H1 (cell line): ENCODE measurements at regions not wholly inside any gene's neighbourhood (a gene's known extent, or its start where the extent isn't known, plus 50 kb on each side); places are given as distances from the start of the nearest gene placed in this dataset.

Source experiments
- GTF2F1 ChIP-seq: IDR thresholded peaks from 2 replicates; pipeline ENCODE4 v1.6.1; 2012; ENCODE audit warnings: low read depth, low read length, improper control_type of control experiment, borderline replicate concordance
- POLR2A ChIP-seq, 2 experiments: IDR thresholded peaks; 1 replicate in 1 of 2; 2 replicates in 1 of 2; pipeline ENCODE4 v1.6.1; 2011; ENCODE audit warnings: low read depth in 2 of 2, low read length in 2 of 2, mild to moderate bottlenecking in 2 of 2; ENCODE audit errors: control extremely low read depth in 1 of 2
- POLR2AphosphoS5 ChIP-seq: IDR thresholded peaks from 2 replicates; pipeline ENCODE4 v1.6.1; 2011; ENCODE audit warnings: low read depth, low read length
- RAD21 ChIP-seq, 2 experiments: IDR thresholded peaks in 1 of 2; conservative IDR thresholded peaks in 1 of 2; 2 replicates each; pipeline ENCODE4 v1.6.1; 2011; ENCODE audit warnings: low read depth in 2 of 2, low read length in 2 of 2, improper control_type of control experiment in 1 of 2, inconsistent platforms in 1 of 2, mild to moderate bottlenecking in 1 of 2, moderate library complexity in 1 of 2
- TF ChIP-seq, protein P1 (sequence below), 3 experiments: IDR thresholded peaks; 1 replicate in 2 of 3; 2 replicates in 1 of 3; pipeline versions ENCODE4 v1.5.1 to v1.6.1; 2011; ENCODE audit warnings: low read length in 3 of 3, mild to moderate bottlenecking in 3 of 3, inconsistent platforms in 2 of 3, low read depth in 1 of 3, moderate library complexity in 1 of 3; ENCODE audit not compliant: insufficient read depth in 1 of 3; ENCODE audit errors: control extremely low read depth in 1 of 3

DNA sequence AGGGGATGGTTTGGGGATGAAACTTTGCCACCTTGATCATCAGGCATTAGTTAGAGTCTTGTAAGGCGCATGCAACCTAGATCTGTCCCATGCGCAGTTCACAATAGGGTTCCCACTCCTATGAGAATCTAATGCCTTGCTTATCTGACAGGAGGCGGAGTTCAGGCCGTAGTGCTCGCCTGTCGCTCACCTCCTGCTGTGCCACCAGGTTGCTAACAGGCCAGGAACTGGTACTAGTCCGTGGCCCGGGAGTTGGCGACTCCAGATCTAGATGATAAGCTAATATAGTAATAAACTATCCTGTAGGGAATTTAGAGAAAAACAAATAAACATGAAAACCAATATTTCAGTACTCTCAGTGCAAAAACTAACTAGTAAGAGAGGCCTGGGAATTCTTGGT, 155.4 kb upstream of the ANO5 start:
- TF ChIP-seq GTF2F1: no peak
- TF ChIP-seq, protein P1, sequence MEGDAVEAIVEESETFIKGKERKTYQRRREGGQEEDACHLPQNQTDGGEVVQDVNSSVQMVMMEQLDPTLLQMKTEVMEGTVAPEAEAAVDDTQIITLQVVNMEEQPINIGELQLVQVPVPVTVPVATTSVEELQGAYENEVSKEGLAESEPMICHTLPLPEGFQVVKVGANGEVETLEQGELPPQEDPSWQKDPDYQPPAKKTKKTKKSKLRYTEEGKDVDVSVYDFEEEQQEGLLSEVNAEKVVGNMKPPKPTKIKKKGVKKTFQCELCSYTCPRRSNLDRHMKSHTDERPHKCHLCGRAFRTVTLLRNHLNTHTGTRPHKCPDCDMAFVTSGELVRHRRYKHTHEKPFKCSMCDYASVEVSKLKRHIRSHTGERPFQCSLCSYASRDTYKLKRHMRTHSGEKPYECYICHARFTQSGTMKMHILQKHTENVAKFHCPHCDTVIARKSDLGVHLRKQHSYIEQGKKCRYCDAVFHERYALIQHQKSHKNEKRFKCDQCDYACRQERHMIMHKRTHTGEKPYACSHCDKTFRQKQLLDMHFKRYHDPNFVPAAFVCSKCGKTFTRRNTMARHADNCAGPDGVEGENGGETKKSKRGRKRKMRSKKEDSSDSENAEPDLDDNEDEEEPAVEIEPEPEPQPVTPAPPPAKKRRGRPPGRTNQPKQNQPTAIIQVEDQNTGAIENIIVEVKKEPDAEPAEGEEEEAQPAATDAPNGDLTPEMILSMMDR (IDR thresholded peaks at IDR 0.05; ENCODE audit: control extremely low read depth in 1 of 3, insufficient read depth in 1 of 3, low read depth in 1 of 3, low read length in 3 of 3): no peak
- no peak for TF ChIP-seq POLR2A (IDR thresholded peaks at IDR 0.05; ENCODE audit: control extremely low read depth in 1 of 2, low read depth in 2 of 2, low read length in 2 of 2)
- TF ChIP-seq POLR2AphosphoS5: no peak
- no peak for TF ChIP-seq RAD21 (IDR thresholded peaks at IDR 0.05 in 1 of 2, conservative IDR thresholded peaks at IDR 0.05 in 1 of 2; ENCODE audit: low read depth in 2 of 2, low read length in 2 of 2)
